Thoracic aorta (tissue), 2 donors: ENCODE measurements at regions not wholly inside any gene's neighbourhood (a gene's known extent, or its start where the extent isn't known, plus 50 kb on each side); places are given as distances from the start of the nearest gene placed in this dataset.

Source experiments
- ATAC-seq: fragments of 150-250 bp; one replicate; pipeline ENCODE4 v1.8.0; 2017; ENCODE audit warnings: low read depth; ENCODE audit not compliant: insufficient number of reproducible peaks, low FRiP score
- DNase-seq: peaks from one replicate; pipeline ENCODE4 v3.0.0-alpha.2; 2020; ENCODE audit warnings: low spot score
- H3K27ac ChIP-seq, 2 donors: fragments of 200-600 bp; sonication (generic); 1 replicate in 1 of 2; 2 replicates in 1 of 2; pipeline ENCODE4 v1.5.1; 2016; ENCODE audit warnings: mild to moderate bottlenecking in 2 of 2, moderate library complexity in 2 of 2
- H3K27me3 ChIP-seq: fragments of 200-600 bp; sonication (generic); replicated peaks from 2 replicates; pipeline ENCODE4 v1.6.0; 2016; ENCODE audit warnings: mild to moderate bottlenecking; ENCODE audit not compliant: insufficient read depth
- H3K36me3 ChIP-seq: fragments of 200-600 bp; sonication (generic); one replicate; pipeline ENCODE4 v1.5.1; 2016
- H3K4me1 ChIP-seq, 2 donors: fragments of 200-600 bp; sonication (generic); 1 replicate in 1 of 2; 2 replicates in 1 of 2; pipeline versions ENCODE4 v1.5.1 to v1.6.0; 2016; ENCODE audit warnings: low read depth in 2 of 2, mild to moderate bottlenecking in 1 of 2; ENCODE audit not compliant: control insufficient read depth in 1 of 2
- H3K4me3 ChIP-seq: fragments of 200-600 bp; sonication (generic); 2 replicates; pipeline ENCODE4 v1.5.1; 2016; ENCODE audit warnings: mild to moderate bottlenecking
- H3K9me3 ChIP-seq: fragments of 200-600 bp; sonication (generic); 2 replicates; pipeline ENCODE4 v1.5.1; 2016
- TF ChIP-seq, protein P1 (sequence below): fragments of 200-600 bp; sonication (generic); IDR thresholded peaks from one replicate; pipeline ENCODE4 v1.5.1; 2019; ENCODE audit warnings: antibody characterized with exemption

DNA sequence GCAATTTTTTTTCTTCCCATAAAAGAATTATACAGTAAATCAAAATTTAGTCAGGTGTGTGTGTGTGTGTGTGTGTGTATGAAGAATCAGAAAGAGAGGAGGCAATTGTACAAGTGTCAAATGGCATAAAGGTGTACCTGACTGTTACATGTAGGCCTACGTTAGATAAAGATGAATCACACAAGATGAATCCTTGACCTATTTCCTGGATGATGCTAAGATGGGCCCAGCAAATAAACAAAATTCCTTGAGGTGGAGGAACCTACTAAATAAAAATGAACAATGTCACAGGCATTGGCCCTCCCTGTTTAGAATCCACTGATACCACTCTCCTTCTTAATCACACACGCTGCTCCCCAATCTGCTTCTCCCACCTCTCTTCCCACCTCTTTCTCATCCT lies 79.7 kb upstream of the LRATD1 start:
- Histone ChIP-seq H3K4me3 (no peak overlapping the region), H3K4me1 (no peaks in the 10 kb centered on the region), H3K36me3 (no peaks in the 10 kb centered on the region), H3K27ac (no peak overlapping the region), H3K27me3 (no peaks in the 10 kb centered on the region), H3K9me3 (no peaks in the 10 kb centered on the region)
- ATAC-seq = no peak
- no peak for DNase-seq
- TF ChIP-seq, protein P1, sequence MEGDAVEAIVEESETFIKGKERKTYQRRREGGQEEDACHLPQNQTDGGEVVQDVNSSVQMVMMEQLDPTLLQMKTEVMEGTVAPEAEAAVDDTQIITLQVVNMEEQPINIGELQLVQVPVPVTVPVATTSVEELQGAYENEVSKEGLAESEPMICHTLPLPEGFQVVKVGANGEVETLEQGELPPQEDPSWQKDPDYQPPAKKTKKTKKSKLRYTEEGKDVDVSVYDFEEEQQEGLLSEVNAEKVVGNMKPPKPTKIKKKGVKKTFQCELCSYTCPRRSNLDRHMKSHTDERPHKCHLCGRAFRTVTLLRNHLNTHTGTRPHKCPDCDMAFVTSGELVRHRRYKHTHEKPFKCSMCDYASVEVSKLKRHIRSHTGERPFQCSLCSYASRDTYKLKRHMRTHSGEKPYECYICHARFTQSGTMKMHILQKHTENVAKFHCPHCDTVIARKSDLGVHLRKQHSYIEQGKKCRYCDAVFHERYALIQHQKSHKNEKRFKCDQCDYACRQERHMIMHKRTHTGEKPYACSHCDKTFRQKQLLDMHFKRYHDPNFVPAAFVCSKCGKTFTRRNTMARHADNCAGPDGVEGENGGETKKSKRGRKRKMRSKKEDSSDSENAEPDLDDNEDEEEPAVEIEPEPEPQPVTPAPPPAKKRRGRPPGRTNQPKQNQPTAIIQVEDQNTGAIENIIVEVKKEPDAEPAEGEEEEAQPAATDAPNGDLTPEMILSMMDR = no peak

DNA sequence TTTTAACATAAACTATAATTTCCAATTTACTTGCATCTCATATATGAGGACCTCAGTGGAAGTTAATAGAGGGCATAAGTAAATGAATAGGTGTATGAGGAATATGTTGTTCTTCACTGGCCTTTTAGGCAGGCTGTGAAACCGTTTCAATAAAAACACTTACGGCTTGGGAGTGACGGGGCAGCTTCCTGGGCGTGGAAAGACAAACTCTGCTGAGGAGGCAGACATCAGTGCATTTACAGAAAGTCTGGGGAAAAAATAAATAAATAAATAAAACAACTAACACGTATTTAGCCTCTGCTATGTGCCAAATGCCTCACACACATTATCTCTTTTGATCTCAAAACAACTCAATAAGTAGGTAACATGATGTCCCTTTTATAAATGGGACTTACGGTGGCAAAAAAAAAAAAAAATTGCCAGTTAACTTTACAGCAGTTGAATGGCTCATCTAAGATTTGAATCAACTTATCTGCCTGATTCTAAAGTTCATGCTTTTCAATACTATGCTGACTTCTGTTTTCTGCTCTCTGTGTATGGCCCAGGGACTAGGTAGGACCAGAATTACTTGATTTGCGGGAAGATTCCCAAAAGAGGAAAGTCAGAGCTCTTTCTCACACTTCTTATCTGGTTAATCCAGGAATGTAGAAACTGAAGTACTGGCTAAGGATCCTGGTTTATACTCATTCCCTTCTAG lies 77.5 kb upstream of the LRATD1 start:
- Histone ChIP-seq H3K27me3 (no peaks in the 10 kb centered on the region), H3K4me1 (no peaks in the 10 kb centered on the region), H3K27ac (no peak overlapping the region), H3K36me3 (no peaks in the 10 kb centered on the region), H3K9me3 (no peaks in the 10 kb centered on the region), H3K4me3 (no peak overlapping the region)
- TF ChIP-seq, protein P1 = no peak
- ATAC-seq (no peak), DNase-seq (no peak)

DNA sequence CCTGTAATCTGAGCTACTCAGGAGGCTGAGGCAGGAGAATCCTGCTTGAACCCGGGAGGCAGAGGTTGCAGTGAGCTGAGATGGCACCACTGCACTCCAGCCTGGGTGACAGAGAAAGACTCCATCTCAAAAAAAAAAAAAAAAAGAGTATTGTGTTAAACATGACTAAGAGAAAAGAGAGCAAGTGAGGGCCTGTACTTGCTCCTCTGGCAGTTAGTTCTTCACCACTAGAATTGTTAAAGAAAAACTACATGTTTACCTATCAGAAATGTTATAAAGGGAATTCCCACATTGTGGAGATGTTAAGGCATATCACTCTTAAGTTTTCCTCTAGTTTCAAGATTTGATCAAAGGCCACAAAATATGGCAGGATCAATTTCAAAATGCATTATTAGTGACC lies 75.4 kb upstream of the LRATD1 start:
- H3K9me3 ChIP-seq = no peaks in the 10 kb centered on the region
- H3K27me3 ChIP-seq = no peaks in the 10 kb centered on the region
- no peaks in the 10 kb centered on the region for H3K36me3 ChIP-seq
- no peak for DNase-seq
- no peaks in the 10 kb centered on the region for H3K4me1 ChIP-seq
- TF ChIP-seq, protein P1 = no peak
- no peak overlapping the region for H3K27ac ChIP-seq
- ATAC-seq = no peak
- H3K4me3 ChIP-seq = no peak overlapping the region

DNA sequence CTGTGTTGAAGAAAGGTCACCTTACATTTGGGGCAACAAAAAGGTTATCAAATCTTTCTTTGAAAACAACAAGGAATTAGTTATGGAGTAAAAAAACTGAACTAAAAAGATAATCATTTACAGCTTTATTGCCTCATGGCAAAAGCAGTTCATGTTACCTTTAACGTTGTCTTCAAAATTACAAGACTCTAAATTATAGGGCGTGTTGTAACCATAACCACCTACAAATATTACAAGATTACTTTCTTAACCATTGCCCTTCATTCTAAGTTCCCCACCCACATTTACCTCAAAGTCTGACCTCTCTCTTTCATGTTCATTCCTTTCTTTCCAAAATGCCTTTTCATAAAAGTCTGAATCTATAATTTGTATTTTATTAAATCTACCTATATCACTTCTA lies 74.6 kb upstream of the LRATD1 start:
- no peak for ATAC-seq

DNA sequence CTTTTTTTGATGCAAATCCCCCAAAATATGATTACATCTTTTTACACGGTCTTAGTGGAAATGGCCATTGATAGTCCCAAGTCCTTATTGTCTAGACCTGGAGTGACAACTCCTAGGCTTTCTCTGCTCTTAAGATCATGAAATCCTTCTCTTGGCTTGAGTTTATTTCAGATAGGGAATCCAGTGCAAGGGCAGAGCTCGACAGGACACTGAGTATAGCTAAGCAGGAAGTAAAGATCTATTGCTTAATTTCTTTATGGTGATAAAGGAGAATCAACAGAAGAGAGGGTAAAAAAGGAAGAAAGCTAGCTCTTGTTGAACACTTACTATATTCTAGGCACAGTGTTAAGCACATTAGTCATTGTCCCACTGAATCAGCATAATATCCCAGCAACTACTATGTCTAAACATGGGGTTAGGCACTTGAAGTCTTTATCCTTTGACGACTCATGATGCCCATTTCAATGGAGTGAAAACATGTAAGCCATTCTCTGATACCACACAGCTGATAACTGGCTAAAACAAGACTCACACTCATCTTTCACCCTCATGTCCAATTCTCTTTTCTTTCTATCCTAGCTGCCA lies 74.1 kb upstream of the LRATD1 start:
- Histone ChIP-seq H3K27me3 (no peaks in the 10 kb centered on the region), H3K9me3 (no peaks in the 10 kb centered on the region), H3K27ac (no peak overlapping the region), H3K36me3 (no peaks in the 10 kb centered on the region), H3K4me3 (no peak overlapping the region), H3K4me1 (no peaks in the 10 kb centered on the region)
- TF ChIP-seq, protein P1 = no peak
- no peak for ATAC-seq
- DNase-seq = no peak

More for the DNA sequence above, 74.6 kb upstream of the LRATD1 start:
- no peaks in the 10 kb centered on the region for H3K27me3 ChIP-seq
- H3K36me3 ChIP-seq = no peaks in the 10 kb centered on the region
- H3K27ac ChIP-seq = no peak overlapping the region
- TF ChIP-seq, protein P1 = no peak
- no peaks in the 10 kb centered on the region for H3K9me3 ChIP-seq
- H3K4me3 ChIP-seq = no peak overlapping the region
- DNase-seq = no peak
- no peaks in the 10 kb centered on the region for H3K4me1 ChIP-seq
